ENCODE measurements at regions not wholly inside any gene's neighbourhood (a gene's known extent, or its start where the extent isn't known, plus 50 kb on each side); places are given as distances from the start of the nearest gene placed in this dataset.

- no peak for TF ChIP-seq CTCF (IDR thresholded peaks at IDR 0.05)
- TF ChIP-seq POLR2A (IDR thresholded peaks at IDR 0.05; ENCODE audit: low read length): no peak
- no peak for TF ChIP-seq PHF8 (IDR thresholded peaks at IDR 0.05; ENCODE audit: borderline replicate concordance, low read depth)
- no peak for TF ChIP-seq NR3C1 (IDR thresholded peaks at IDR 0.05)
- no peak for TF ChIP-seq ZC3H11A (IDR thresholded peaks at IDR 0.05)
- TF ChIP-seq CEBPB (IDR thresholded peaks at IDR 0.05): no peak
- TF ChIP-seq KDM1A (IDR thresholded peaks at IDR 0.05; ENCODE audit: low read depth): no peak
- TF ChIP-seq EP300 (IDR thresholded peaks at IDR 0.05): no peak
- no peak for TF ChIP-seq USF2 (IDR thresholded peaks at IDR 0.05)
- TF ChIP-seq RAD21 (conservative IDR thresholded peaks at IDR 0.05 in 1 of 2, IDR thresholded peaks at IDR 0.05 in 1 of 2): no peak
- TF ChIP-seq CBX8 (IDR thresholded peaks at IDR 0.05): no peak
- TF ChIP-seq REST (IDR thresholded peaks at IDR 0.05): no peak
- no peak for TF ChIP-seq MAX (IDR thresholded peaks at IDR 0.05)
- TF ChIP-seq ELK1 (IDR thresholded peaks at IDR 0.05; ENCODE audit: low read depth, low read length): no peak
These were observed 148.8 kb upstream of the KIRREL3 start for GRCh38 chr11:127149410-127149809.
